ENCODE measurements at regions not wholly inside any gene's neighbourhood (a gene's known extent, or its start where the extent isn't known, plus 50 kb on each side); places are given as distances from the start of the nearest gene placed in this dataset.

GRCh38 chr14:97626088-97626487, 828.9 kb downstream of the VRK1 start:
- TF ChIP-seq CEBPB (IDR thresholded peaks at IDR 0.05), result no peak
- no peak for TF ChIP-seq RAD21 (IDR thresholded peaks at IDR 0.05; ENCODE audit: low read depth)
- no peak for TF ChIP-seq TCF12 (IDR thresholded peaks at IDR 0.05; ENCODE audit: low read depth)
- no peak for TF ChIP-seq NFIC (IDR thresholded peaks at IDR 0.05)
- TF ChIP-seq CREB1 (IDR thresholded peaks at IDR 0.05; ENCODE audit: low read depth), result no peak
- TF ChIP-seq TEAD4 (IDR thresholded peaks at IDR 0.05), result no peak
- no peak for TF ChIP-seq MAX (IDR thresholded peaks at IDR 0.05)
- TF ChIP-seq REST (IDR thresholded peaks at IDR 0.05; ENCODE audit: low read depth), result no peak
- TF ChIP-seq EGR1 (IDR thresholded peaks at IDR 0.05), result no peak
- no peak for TF ChIP-seq TAF1 (IDR thresholded peaks at IDR 0.05; ENCODE audit: low read depth)
- TF ChIP-seq, protein P1, sequence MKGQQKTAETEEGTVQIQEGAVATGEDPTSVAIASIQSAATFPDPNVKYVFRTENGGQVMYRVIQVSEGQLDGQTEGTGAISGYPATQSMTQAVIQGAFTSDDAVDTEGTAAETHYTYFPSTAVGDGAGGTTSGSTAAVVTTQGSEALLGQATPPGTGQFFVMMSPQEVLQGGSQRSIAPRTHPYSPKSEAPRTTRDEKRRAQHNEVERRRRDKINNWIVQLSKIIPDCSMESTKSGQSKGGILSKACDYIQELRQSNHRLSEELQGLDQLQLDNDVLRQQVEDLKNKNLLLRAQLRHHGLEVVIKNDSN (IDR thresholded peaks at IDR 0.05), result no peak
- no peak for TF ChIP-seq FOXM1 (IDR thresholded peaks at IDR 0.05; ENCODE audit: borderline replicate concordance, low read depth)
- TF ChIP-seq ZBTB7A (IDR thresholded peaks at IDR 0.05; ENCODE audit: low read depth), result no peak

DNA sequence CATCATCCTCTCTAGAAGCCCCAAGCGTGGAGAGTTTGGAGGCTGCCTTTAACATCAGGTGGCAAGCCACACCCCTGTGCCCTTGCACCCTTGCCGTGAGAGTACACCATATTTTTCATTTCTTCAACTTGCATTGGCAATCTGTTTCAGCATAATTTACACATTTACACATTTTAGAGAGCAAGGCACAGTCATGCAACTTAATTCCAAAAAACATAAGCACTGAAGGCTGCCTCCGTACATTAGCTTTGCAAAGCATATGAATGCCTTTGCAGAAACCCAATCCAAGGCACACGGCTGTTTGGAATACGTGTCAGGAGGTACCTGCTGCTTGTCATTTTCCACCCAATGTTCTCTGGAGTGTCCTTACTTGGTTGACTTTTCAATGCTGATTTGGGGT, 833.1 kb downstream of the VRK1 start:
- TF ChIP-seq CREB1 (IDR thresholded peaks at IDR 0.05; ENCODE audit: low read depth), result no peak
- TF ChIP-seq MAX (IDR thresholded peaks at IDR 0.05), result no peak
- no peak for TF ChIP-seq RAD21 (IDR thresholded peaks at IDR 0.05; ENCODE audit: low read depth)
- no peak for TF ChIP-seq TEAD4 (IDR thresholded peaks at IDR 0.05)

DNA sequence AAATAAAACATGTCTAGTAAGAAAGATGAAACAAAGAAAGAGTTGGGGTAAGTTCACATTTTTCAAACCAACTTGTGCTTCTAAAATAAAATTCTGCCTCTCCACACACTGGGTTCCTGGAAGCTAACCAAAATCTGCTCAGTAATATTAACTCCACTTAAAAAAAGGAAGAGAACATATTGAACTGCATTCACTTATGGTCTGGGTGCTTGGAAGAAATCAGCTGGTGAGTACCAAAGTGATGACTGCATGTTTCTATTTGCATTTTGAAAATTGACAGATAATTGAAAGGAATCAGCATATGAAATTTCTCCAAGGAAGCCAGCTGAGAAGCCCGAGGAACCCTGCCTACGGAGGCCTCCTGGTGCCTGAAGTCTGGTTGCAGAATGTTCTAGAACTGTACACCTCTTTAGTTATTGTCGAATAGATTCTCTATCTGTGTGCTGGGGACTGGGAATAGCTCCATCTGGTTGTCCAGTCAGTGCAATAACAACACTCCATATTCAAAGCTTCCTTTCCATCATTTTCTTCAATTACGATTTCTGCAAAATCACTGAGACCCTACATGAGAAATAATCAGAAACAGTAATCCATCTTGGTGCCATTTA, 836.1 kb downstream of the VRK1 start:
- TF ChIP-seq CEBPB (IDR thresholded peaks at IDR 0.05) (no peak), RAD21 (IDR thresholded peaks at IDR 0.05; ENCODE audit: low read depth) (no peak), ZBTB7A (IDR thresholded peaks at IDR 0.05; ENCODE audit: low read depth) (no peak), MAX (IDR thresholded peaks at IDR 0.05) (no peak), YY1 (IDR thresholded peaks at IDR 0.05; ENCODE audit: low read depth) (no peak), NFIC (IDR thresholded peaks at IDR 0.05) (no peak), FOXM1 (IDR thresholded peaks at IDR 0.05; ENCODE audit: borderline replicate concordance, low read depth) (no peak), EP300 (IDR thresholded peaks at IDR 0.05; ENCODE audit: borderline replicate concordance) (no peak), CREB1 (IDR thresholded peaks at IDR 0.05; ENCODE audit: low read depth) (no peak), TAF1 (IDR thresholded peaks at IDR 0.05; ENCODE audit: low read depth) (no peak), EGR1 (IDR thresholded peaks at IDR 0.05) (no peak), TCF12 (IDR thresholded peaks at IDR 0.05; ENCODE audit: low read depth) (no peak), TEAD4 (IDR thresholded peaks at IDR 0.05) (no peak), REST (IDR thresholded peaks at IDR 0.05; ENCODE audit: low read depth) (no peak)
- TF ChIP-seq, protein P1 (IDR thresholded peaks at IDR 0.05), result no peak

DNA sequence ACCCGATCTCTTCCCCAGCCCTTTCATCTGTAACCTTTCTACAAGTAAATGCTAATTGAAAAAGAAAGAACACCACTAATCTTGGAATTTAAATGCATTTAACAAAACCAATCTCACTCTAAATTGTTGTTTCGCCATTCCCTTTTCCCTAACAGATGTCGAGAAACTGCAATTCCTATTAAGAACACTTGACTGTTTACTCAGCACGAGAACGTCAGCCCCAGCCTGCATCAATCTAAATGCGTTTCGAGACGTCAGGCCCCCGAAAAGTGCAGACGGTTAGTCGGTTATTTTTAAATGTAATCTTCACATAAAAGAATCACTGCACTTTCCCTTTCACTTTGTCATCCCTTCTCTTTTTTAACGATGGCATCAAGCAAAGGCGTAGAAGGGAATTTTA, 837.6 kb downstream of the VRK1 start:
- no peak for TF ChIP-seq NFIC (IDR thresholded peaks at IDR 0.05)
- TF ChIP-seq RAD21 (IDR thresholded peaks at IDR 0.05; ENCODE audit: low read depth), result no peak
- TF ChIP-seq MAX (IDR thresholded peaks at IDR 0.05), result no peak
- TF ChIP-seq YY1 (IDR thresholded peaks at IDR 0.05; ENCODE audit: low read depth), result no peak
- TF ChIP-seq TAF1 (IDR thresholded peaks at IDR 0.05; ENCODE audit: low read depth), result no peak
- no peak for TF ChIP-seq TEAD4 (IDR thresholded peaks at IDR 0.05)
- no peak for TF ChIP-seq REST (IDR thresholded peaks at IDR 0.05; ENCODE audit: low read depth)
- no peak for TF ChIP-seq EGR1 (IDR thresholded peaks at IDR 0.05)
- TF ChIP-seq FOXM1 (IDR thresholded peaks at IDR 0.05; ENCODE audit: borderline replicate concordance, low read depth), result no peak
- no peak for TF ChIP-seq CREB1 (IDR thresholded peaks at IDR 0.05; ENCODE audit: low read depth)
- TF ChIP-seq, protein P1 (IDR thresholded peaks at IDR 0.05), result no peak
